GM10266 (cell line): ENCODE measurements at regions not wholly inside any gene's neighbourhood (a gene's known extent, or its start where the extent isn't known, plus 50 kb on each side); places are given as distances from the start of the nearest gene placed in this dataset.

Experiments used
- DNase-seq: peaks from one replicate; pipeline ENCODE4 v3.0.0; 2012; ENCODE audit errors: extremely low spot score
- CTCF ChIP-seq: IDR thresholded peaks from 2 replicates; pipeline ENCODE4 v1.5.1; 2012; ENCODE audit warnings: mild to moderate bottlenecking, low read depth; ENCODE audit not compliant: control insufficient read depth, insufficient read depth; ENCODE audit errors: missing control alignments

DNA sequence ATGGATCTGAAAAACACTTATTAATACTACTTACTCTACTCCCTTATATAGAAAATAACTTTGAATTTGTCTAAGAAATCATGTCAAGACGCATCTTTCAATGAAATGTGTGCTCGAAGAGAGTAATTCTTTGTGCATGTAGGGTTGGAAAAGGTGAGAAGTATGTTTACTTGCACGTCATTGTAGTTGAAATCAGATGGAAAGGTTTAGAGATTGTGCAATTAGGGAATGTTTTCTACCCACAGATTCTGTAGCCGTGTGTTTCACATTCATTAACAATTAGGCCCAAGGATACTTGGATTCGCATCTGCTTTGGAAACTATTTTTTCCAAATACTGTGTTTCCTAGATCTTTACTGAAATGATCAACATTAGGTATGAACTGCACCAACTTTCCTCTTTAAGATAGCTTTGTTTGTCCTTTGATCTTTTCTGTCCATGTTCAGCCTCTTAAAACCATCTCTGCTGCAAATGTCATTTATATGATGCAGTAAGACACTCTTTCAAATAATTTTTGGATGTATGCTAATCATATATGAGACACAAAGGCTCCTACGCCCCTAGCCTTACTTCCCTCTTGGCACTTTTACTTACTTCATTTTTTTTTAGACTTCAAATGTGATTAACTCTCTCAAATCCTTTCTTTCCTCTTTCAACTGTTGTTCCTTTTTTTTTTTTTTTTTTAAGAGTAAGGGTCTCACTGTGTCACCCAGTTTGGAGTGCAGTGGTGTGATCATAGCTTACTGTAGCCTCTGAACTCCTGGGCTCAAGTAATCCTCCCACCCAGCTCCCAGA lies 58.0 kb upstream of the PSMA6 start:
- no peak for DNase-seq
- TF ChIP-seq CTCF: no peak

DNA sequence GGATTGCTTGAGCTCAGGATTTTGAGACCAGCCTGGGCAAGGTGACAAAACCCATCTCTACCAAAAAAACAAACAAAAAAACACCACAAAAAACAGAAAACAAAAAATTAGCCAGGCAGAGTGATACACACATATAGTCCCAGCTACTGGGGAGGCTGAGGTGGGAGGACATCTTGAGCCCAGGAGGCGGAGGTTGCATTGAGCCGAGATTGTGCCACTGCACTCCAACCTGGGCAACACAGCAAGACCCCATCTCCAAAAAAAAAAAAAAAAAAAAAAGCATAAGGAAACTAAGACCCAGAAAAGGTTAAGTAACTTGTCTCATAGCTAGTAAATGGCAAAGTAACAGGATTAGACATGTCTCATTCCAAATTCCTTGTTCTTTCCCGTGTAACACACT lies 56.3 kb upstream of the PSMA6 start:
- TF ChIP-seq CTCF: no peak

DNA sequence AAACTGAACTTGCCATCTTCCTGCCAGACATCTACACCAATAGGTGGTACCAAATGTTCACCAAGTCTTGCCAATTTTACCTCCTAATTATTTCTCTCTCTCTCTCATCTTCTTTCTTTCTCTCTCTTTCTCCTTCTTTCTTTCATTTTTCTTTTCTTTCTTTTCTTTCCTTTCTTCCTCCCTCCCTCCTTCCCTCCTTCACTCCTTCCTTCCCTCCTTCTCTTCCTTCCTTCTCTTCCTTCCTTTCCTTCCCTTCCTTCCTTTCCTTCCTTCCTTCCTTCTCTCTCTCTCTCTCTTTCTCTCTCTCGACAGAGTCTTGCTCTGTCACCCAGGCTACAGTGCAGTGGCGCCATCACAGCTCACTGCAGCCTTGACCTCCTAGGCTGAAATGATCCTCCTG lies 55.4 kb upstream of the PSMA6 start:
- no peak for DNase-seq
- TF ChIP-seq CTCF: no peak

More for the DNA sequence above, 56.3 kb upstream of the PSMA6 start:
- no peak for DNase-seq

DNA sequence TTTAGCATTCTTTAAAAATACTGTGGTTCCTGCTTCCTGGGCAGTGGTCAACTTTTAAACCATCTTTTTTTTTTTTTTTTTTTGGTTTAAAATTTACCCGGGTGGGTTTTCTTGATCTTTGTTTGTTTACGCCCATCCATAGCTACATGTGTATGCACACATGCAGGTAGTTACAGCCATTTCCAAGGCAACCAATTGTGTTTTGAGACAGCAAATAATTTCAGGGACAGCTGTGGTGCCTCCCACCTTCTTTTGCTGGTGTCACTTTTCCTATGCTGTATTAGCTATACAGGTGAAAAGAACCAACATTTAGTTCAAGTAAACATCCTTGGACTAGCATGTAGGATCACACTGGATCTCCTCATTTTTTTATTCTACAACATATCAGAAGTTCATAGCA lies 52.0 kb upstream of the PSMA6 start:
- no peak for TF ChIP-seq CTCF
- DNase-seq: no peak
